ENCODE measurements at regions not wholly inside any gene's neighbourhood (a gene's known extent, or its start where the extent isn't known, plus 50 kb on each side); places are given as distances from the start of the nearest gene placed in this dataset.

DNA sequence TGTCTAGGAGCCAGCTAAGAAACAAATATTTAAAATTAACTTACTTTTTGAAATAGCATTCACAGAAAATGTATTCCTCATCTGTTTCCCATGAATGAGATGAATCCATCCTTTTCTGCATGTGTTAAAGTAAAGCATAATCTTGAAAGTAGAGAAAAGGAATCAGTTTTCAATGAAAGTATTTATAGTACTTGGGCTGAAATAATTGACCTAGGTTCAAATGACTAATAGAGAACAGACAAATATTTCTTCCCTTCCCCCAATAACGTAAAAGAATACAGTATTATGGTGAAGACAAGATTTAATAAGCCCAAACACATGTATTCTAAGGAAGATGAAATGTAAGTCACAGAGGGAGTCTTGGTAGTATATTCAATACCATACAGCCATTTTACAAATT lies 403.5 kb downstream of the ZNF608 start:
- Histone ChIP-seq H3K27ac (no peak overlapping the region), H3K4me3 (no peak overlapping the region), H3K4me1 (replicated peaks in 1 of 2) (peaks cover 32 to 36% of the 10 kb centered on the region in 2 donors)
- no peak for ATAC-seq (replicated peaks in 6 of 8)
- 0 to 100% (median 71%) methylated on average over 1 of the region's 1 CpG; no CpG with 5 or more reads in 2 of the 10 experiments for WGBS, 10 experiments
- in situ Hi-C loops (cut with MboI; ENCODE audit: low pct_unique_long_range_greater_than_20kb in 2 of 9, low sequenced_read_pairs in 9 of 9, unreplicated experiment in 9 of 9) = no loop called here

DNA sequence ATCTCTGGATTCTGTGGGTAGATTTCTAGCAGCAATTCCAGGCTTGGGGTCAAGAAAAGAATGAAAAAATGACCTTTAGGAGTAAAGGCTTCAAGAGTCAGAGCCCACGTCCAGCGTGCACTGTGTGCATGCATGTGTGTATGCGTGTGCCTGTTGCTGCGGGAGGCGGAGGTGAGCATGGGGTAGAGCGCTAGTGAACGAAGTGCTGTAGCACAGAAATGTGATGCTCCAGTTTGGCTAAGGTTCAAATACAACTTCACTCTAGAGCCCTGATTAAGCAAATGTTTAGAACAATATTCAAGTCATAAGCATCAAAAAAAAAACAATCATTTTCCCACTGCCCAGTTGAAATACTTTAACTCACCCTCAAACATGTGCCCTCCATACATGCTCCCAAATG lies 403.9 kb downstream of the ZNF608 start:
- 24 to 100% (median 91%) methylated on average over 1 to 7 of the region's 7 CpGs; no CpG with 5 or more reads in 1 of the 10 experiments for WGBS, 10 experiments
- Histone ChIP-seq H3K4me3 (no peak overlapping the region), H3K4me1 (replicated peaks in 1 of 2) (peaks cover 32 to 36% of the 10 kb centered on the region in 2 donors), H3K27ac (no peak overlapping the region)
- in situ Hi-C loops (cut with MboI; ENCODE audit: low pct_unique_long_range_greater_than_20kb in 2 of 9, low sequenced_read_pairs in 9 of 9, unreplicated experiment in 9 of 9) = no loop called here
- no peak for ATAC-seq (replicated peaks in 6 of 8)

DNA sequence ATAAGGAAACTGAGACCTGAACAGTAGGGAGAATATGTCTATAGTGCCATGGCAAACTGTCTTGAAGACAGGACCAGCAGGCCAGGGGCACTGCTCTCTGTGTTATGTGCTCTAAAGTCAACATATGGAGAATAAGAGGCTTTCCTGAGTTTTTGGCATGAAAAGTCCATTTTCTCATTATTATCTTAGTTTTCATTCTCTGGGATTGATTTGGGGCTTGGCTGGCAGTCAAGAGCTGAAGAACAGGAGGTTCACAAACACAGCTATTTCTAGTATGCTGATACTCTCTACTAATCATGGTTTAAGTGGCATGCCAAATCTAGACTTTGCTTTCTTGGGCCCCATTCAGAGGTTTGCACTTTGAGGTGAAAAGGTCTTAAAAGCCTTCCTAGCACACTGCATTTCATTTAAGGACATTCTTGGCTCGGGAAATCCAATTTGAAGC lies 404.4 kb downstream of the ZNF608 start:
- ATAC-seq (replicated peaks in 6 of 8) = peak in 1 of 8 experiments; percentile 5
- H3K4me3 ChIP-seq = no peak overlapping the region
- 14 to 83% (median 63%) methylated on average over 1 of the region's 1 CpG; no CpG with 5 or more reads in 5 of the 10 experiments for WGBS, 10 experiments
- in situ Hi-C loops (cut with MboI; ENCODE audit: low pct_unique_long_range_greater_than_20kb in 2 of 9, low sequenced_read_pairs in 9 of 9, unreplicated experiment in 9 of 9) = no loop called here
- H3K4me1 ChIP-seq (replicated peaks in 1 of 2) = peaks cover 32 to 36% of the 10 kb centered on the region in 2 donors
- no peak overlapping the region for H3K27ac ChIP-seq

DNA sequence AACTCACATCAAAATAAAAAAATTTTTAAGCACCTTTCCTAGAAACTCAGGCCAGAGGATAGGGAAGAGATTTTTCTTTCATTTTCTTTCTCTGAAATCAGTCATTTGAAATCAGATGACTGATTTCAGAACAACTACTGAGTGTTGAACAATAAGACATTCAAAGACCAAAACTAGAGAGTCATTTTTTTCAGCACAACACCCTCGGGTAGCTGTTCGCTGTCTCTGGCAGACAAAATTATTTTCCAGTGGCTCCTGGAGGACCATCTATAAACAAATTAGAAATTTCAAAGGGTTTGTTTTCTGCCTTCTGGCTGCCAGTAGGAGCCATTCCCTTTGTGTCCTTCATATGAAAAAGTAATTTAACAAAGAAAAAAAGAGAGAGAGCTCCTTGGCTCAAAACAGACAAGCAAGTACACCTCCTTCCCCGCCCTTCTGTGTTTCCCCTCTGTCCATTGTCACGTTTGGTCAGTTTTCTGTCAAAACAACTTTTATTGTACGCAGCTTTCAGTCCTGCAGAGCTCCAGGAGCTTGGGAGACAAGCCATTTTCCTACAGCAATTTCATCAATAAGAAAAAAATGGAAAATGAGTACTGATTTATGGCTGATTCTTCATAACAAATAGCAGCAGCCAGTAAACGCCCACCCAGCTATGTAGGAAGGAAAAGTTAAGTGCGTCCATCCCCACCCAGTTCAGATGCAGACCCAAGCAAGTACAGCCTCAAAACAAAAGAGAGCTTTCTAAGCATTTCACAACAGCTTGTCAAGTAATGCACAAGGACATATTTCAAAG lies 405.2 kb downstream of the ZNF608 start:
- in situ Hi-C loops (cut with MboI; ENCODE audit: low pct_unique_long_range_greater_than_20kb in 2 of 9, low sequenced_read_pairs in 9 of 9, unreplicated experiment in 9 of 9) = no loop called here
- no peak overlapping the region for H3K27ac ChIP-seq
- ATAC-seq (replicated peaks in 6 of 8) = peak in 5 of 8 experiments; percentile 50 to 72 (median 66)
- peaks cover 32 to 36% of the 10 kb centered on the region in 2 donors for H3K4me1 ChIP-seq (replicated peaks in 1 of 2)
- no peak overlapping the region for H3K4me3 ChIP-seq
- WGBS, 10 experiments = 23 to 86% (median 72%) methylated on average over 1 to 7 of the region's 7 CpGs

DNA sequence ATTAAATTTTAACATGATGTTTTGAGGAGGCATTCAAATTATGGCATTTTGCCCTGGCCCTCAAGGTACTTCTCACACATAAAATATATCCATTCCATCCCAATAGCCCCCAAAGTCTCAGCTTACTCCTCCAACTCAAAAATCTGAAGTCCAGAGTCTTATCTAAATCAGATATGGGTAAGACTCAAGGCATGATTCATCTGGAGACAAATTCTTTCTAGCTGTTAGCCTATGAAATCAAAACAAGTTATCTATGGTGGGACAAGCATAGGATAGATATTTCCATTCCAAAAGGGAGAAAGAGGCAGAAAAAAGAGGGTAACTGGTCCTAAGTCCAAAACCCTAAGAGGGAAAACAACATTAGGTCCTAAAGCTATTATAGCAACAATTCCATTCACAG lies 408.4 kb downstream of the ZNF608 start:
- no peak for ATAC-seq (replicated peaks in 6 of 8)
- in situ Hi-C loops (cut with MboI; ENCODE audit: low pct_unique_long_range_greater_than_20kb in 2 of 9, low sequenced_read_pairs in 9 of 9, unreplicated experiment in 9 of 9) = no loop called here
- Histone ChIP-seq H3K4me3 (no peak overlapping the region), H3K4me1 (replicated peaks in 1 of 2) (peaks cover 16 to 22% of the 10 kb centered on the region in 2 donors), H3K27ac (no peak overlapping the region)

DNA sequence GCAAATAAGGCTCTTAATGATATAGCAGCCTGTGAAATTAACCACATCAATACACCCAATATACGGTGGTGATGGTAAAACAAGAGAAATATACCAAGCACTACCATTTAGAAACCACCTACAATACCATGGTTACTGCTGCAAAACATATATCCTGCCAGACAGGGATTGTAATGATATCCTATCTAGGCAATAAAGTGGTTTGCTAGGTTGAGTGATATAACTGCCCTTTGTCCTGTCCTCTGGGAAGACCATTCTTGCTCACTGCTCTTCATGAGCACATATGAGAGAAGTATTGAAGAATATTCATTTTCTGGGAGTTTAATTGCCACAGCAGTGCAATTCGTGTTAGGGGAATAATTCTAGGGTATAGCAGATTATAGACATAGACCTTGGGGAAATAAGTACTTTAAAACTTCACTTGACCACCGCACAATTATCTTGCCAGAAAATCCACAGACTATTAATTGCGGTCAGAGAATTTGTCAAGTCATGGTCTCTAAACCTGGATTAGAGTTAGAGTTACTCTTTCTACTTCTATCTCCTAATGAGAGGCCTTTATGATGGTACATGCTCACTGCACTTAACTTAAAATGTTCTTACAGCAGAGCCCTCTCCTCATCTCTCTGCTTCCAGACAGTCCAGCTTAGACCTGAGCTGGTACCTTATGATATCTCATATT lies 413.0 kb downstream of the ZNF608 start:
- Histone ChIP-seq H3K4me3 (no peak overlapping the region), H3K4me1 (replicated peaks in 1 of 2) (no peaks in the 10 kb centered on the region), H3K27ac (no peak overlapping the region)
- WGBS, 10 experiments = 57 to 97% (median 83%) methylated on average over 1 to 4 of the region's 4 CpGs; no CpG with 5 or more reads in 2 of the 10 experiments
- no peak for ATAC-seq (replicated peaks in 6 of 8)
- in situ Hi-C loops (cut with MboI; ENCODE audit: low pct_unique_long_range_greater_than_20kb in 2 of 9, low sequenced_read_pairs in 9 of 9, unreplicated experiment in 9 of 9) = no loop called here

DNA sequence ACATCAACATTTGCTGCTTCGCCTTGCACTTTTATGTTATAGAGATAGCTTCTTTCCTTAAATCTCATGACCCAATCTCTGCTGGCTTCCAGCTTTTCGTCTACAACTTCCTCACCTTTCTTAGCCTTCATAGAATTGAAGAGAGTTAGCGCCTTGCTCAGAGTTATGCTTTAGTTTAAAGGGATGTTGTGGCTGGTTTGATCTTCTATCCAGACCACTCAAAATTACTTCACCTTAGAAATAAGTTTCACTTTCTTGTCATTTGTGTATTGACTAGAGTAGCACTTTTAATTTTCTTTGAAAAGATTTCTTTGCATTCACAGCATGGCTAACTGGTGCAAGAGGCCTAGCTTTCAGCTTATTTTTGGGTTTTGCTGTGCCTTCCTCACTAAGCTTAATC lies 414.2 kb downstream of the ZNF608 start:
- Histone ChIP-seq H3K27ac (no peak overlapping the region), H3K4me3 (no peak overlapping the region), H3K4me1 (replicated peaks in 1 of 2) (no peaks in the 10 kb centered on the region)
- 38 to 100% (median 81%) methylated on average over 2 to 3 of the region's 3 CpGs; no CpG with 5 or more reads in 1 of the 10 experiments for WGBS, 10 experiments
- in situ Hi-C loops (cut with MboI; ENCODE audit: low pct_unique_long_range_greater_than_20kb in 2 of 9, low sequenced_read_pairs in 9 of 9, unreplicated experiment in 9 of 9) = no loop called here
- ATAC-seq (replicated peaks in 6 of 8) = no peak

DNA sequence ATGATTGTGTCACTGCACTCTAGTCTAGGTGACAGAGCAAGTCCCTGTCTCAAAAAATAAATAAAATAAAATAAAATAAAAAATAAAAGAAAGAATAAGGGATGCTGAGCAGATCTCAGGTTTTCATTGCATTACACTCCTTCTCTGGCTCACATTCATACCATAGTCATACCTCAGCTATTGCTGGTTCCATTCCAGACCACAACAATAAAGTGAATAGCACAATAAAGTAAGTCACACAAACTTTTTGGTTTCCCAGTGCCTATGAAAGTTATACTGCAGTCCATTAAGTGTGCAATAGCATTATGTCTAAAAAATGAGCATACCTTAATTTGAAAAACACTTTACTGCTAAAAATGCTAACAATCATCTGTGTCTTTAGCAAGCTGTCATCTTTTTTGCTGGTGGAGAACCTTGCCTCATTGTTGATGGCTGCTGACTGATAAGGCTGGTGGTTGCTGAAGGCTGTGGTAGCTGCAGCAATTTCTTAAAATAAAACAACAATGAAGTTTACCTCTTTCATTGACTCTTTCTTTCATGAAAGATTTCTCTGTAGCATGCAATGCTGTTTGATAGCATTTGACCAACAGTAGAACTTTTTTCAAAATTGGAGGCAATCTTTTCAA lies 415.7 kb downstream of the ZNF608 start:
- Histone ChIP-seq H3K4me1 (replicated peaks in 1 of 2) (no peaks in the 10 kb centered on the region), H3K4me3 (no peak overlapping the region), H3K27ac (no peak overlapping the region)
- no peak for ATAC-seq (replicated peaks in 6 of 8)
- in situ Hi-C loops (cut with MboI; ENCODE audit: low pct_unique_long_range_greater_than_20kb in 2 of 9, low sequenced_read_pairs in 9 of 9, unreplicated experiment in 9 of 9) = no loop called here

DNA sequence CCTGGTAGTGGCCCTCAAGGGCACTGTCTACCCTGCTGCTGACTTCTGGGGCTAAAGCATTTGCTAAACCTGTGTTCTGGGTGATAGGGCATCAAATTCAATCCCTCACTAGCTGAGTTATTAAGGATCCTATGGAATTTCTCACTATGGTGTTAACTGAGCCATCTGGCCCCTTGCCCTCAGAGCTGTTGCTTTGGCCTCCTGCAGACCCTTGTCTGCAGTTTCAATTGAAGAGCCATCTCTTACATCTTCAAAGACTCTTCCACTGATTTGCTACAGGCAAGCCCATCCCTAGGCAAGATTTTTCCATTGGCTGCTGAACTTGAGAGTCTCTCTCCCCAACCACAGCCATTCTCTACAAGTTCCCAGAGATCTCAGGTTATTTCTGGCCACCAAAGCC lies 418.2 kb downstream of the ZNF608 start:
- no peaks in the 10 kb centered on the region for H3K4me1 ChIP-seq (replicated peaks in 1 of 2)
- no peak overlapping the region for H3K4me3 ChIP-seq
- no peak for ATAC-seq (replicated peaks in 6 of 8)
- in situ Hi-C loops (cut with MboI; ENCODE audit: low pct_unique_long_range_greater_than_20kb in 2 of 9, low sequenced_read_pairs in 9 of 9, unreplicated experiment in 9 of 9) = no loop called here
- H3K27ac ChIP-seq = no peak overlapping the region

DNA sequence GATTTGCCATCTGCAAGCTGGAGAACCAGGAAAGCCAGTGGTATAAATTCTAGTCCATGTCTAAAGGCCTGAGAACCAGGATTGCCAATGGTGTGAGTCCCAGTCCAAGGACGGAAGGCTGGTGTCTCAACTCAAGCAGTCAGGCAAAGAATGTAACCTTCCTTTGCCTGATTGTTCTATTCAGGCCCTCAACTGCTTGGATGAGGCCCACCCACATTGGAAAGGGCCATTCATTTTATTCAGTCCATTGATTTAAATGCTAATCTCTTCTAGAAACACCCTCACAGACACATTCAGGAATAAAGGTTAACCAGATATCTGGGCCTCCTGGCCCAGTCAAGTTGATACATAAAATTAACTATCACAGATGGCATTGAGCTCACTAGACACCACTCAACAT lies 427.8 kb downstream of the ZNF608 start:
- Histone ChIP-seq H3K4me1 (replicated peaks in 1 of 2) (no peaks in the 10 kb centered on the region), H3K4me3 (no peak overlapping the region), H3K27ac (no peak overlapping the region)
- in situ Hi-C loops (cut with MboI; ENCODE audit: low pct_unique_long_range_greater_than_20kb in 2 of 9, low sequenced_read_pairs in 9 of 9, unreplicated experiment in 9 of 9) = no loop called here
- no peak for ATAC-seq (replicated peaks in 6 of 8)
- 78 to 100% (median 100%) methylated on average over 1 of the region's 1 CpG; no CpG with 5 or more reads in 7 of the 10 experiments for WGBS, 10 experiments

DNA sequence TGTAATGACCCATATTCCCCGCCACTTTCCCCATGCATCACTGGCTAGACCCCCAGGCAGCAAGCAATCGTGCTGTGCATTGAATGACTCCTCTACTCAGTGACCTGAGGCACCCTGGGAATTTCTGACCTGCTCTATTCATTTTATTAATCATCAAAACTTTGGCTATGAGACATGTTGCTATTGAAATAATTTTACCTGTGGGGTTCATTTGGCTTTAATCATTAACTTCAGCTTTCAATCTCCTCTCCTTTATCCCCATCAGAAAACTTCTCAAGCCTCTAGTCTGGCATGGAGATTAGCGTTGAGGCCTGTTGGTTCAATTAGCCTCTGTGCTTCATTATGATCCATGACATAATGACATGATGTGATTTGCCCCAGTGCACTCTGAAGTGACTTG lies 429.0 kb downstream of the ZNF608 start:
- ATAC-seq (replicated peaks in 6 of 8) = no peak
- in situ Hi-C loops (cut with MboI; ENCODE audit: low pct_unique_long_range_greater_than_20kb in 2 of 9, low sequenced_read_pairs in 9 of 9, unreplicated experiment in 9 of 9) = no loop called here

DNA sequence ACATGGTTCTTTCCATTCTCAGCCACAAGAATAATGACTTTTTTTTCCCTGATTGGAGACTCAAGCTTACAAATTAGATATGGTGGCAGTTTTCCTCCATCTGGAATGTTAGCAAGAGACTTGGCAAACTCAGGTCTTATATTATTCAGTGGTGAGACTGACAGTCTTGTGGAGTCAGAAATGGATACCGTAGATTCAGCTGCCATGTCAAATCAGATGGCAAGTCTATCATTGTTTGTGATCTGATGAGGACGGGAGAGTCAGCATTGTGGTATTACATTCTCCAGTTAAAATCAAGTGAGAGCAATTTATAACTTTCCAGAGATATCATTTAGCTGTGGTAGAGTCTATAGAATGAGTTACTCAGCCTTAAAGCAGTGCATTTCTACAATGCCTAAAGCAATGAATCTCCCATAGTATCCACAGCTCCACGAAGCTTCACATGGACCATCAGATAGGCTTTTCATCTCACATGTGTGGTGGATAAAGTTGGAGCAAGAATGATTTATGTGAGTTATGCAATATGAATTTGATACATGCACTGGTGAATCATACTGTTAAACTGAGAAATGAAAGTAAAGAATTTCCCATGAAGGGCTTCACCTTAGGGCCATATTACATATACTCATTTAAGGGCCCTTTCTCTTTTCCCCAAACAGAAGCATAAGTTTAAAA lies 430.6 kb downstream of the ZNF608 start:
- in situ Hi-C loops (cut with MboI; ENCODE audit: low pct_unique_long_range_greater_than_20kb in 2 of 9, low sequenced_read_pairs in 9 of 9, unreplicated experiment in 9 of 9) = no loop called here

More for the DNA sequence above, 429.0 kb downstream of the ZNF608 start:
- H3K4me3 ChIP-seq = no peak overlapping the region
- no peaks in the 10 kb centered on the region for H3K4me1 ChIP-seq (replicated peaks in 1 of 2)
- WGBS, 10 experiments = 0 to 100% (median 89%) methylated on average over 1 to 3 of the region's 3 CpGs; no CpG with 5 or more reads in 1 of the 10 experiments
- H3K27ac ChIP-seq = no peak overlapping the region

DNA sequence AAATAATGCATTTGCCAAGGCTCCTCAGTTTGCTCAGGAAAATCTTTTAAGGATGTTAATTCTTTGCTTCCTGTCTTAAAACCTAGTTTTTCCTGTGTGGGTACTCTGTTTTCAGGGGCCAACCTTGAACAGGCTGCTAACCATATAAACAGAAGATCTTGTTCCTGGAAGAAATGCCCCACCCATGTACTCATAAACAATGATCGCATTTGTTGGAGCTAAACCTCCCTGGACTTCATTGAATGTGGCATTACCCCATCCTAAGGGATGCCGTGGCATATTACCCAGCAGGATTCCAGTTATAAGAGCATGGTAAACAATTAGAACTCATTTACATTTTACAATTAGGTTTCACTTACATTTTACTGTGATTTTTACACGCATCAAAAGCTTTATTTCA lies 436.0 kb downstream of the ZNF608 start:
- peak in 4 of 8 experiments; percentile 24 to 73 (median 60) for ATAC-seq (replicated peaks in 6 of 8)
- peak overlapping the region; percentile 38 to 45 for H3K27ac ChIP-seq
- WGBS, 10 experiments = 32 to 83% (median 63%) methylated on average over 1 to 3 of the region's 3 CpGs; no CpG with 5 or more reads in 1 of the 10 experiments
- in situ Hi-C loops (cut with MboI; ENCODE audit: low pct_unique_long_range_greater_than_20kb in 2 of 9, low sequenced_read_pairs in 9 of 9, unreplicated experiment in 9 of 9) = no loop called here
- no peak overlapping the region for H3K4me3 ChIP-seq
- H3K4me1 ChIP-seq (replicated peaks in 1 of 2) = peaks cover 16 to 34% of the 10 kb centered on the region in 2 donors

More for the DNA sequence above, 430.6 kb downstream of the ZNF608 start:
- Histone ChIP-seq H3K27ac (no peak overlapping the region), H3K4me3 (no peak overlapping the region), H3K4me1 (replicated peaks in 1 of 2) (peaks cover 0 to 14% of the 10 kb centered on the region in 2 donors)
- ATAC-seq (replicated peaks in 6 of 8) = peak in 2 of 8 experiments; percentile 11 to 49
- WGBS, 10 experiments = 32 to 100% (median 91%) methylated on average over 1 to 3 of the region's 3 CpGs; no CpG with 5 or more reads in 2 of the 10 experiments

Data from motor neuron (in vitro differentiated cells).